HG02981 (cell line): ENCODE measurements at regions not wholly inside any gene's neighbourhood (a gene's known extent, or its start where the extent isn't known, plus 50 kb on each side); places are given as distances from the start of the nearest gene placed in this dataset.

ENCODE experiments used
- ATAC-seq: cut with Tn5 transposase; IDR thresholded peaks from one replicate; pipeline ENCODE4 v1.9.1; 2021; ENCODE audit warnings: mild to moderate bottlenecking, moderate library complexity; ENCODE audit not compliant: unreplicated experiment

- ATAC-seq, result no peak
Observed at GRCh38 chr11:127066401-127067090, 66.0 kb upstream of the KIRREL3 start.

GRCh38 chr11:127063241-127063640, 62.7 kb upstream of the KIRREL3 start:
- no peak for ATAC-seq

DNA sequence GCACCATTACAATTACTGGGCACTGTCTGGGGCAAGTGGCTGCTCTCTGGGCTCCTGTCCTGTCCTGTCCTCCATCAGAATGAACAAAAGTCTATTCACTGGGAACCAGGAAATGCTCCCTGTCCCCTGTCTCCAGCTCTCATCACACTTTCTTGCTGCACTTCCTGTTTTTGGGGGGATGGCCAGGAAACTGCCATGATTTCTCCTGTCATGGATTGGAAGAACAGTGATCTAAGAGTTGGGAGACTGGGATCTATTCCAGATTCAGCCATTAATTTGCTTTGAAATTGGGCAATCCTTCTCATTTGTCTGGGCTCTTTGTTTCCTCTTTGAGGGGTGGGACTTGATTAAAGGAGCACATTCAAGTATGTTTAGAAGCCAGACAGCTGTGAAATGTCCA, 61.4 kb upstream of the KIRREL3 start:
- ATAC-seq, result no peak

GRCh38 chr11:127059750-127060149, 59.2 kb upstream of the KIRREL3 start:
- ATAC-seq, result no peak

DNA sequence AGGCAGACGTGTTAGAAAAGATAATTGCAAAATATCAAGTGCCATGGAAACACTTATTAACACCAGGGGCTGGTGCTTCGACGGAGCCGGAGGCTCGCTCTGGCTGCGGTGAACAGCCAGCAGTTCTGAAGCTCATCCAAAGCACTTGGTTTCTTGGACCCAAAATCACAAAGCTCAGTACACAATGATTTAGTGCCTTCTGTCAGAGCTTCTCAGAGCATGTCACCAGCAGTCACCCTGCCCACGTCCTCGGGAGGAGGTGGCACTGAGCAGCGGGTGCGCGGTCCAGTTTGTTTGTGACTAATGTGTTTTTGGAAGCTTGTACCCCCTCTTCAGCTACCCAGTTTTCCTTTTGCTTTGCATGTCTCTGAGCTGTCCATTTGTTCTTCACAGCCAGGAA, 58.7 kb upstream of the KIRREL3 start:
- no peak for ATAC-seq

DNA sequence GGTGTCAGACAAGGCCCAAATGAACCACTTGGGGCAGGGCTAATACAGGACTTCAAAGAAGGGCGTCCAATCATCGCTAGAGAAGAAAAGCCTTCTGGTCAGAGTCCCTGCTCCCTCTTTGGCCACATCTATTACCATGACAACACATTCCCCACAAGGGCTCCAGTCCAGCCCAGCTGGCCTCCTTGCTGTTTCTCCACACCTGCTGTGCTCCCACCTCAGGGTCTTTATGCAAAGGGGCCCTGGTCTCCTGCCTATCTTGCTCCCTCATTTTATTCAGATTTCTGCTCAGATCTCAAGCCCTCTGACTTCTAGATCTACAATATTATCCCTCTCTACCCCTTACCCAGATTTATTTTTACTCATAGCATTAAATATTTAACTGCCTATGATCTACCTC, 58.0 kb upstream of the KIRREL3 start:
- ATAC-seq, result no peak

DNA sequence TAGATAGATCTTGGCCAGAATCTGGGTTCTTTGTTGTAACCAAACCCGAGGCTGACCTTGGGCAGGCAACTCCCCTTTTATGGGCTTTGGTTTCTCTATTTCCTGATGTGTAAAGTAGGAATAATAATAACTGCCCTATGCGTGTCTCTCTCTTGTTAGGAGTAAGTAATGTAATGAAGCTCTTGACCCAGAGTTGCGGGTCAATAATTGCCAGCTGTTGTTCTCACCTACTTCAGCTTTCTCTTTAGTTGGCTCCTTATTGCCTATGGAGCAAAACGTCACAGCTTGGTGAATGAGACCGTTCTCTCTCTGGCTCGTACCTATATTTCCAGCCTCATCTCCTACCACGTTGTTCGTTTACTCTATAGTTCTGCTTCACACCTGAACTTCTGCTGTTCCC, 56.6 kb upstream of the KIRREL3 start:
- no peak for ATAC-seq

GRCh38 chr11:127056338-127056971, 55.9 kb upstream of the KIRREL3 start:
- ATAC-seq, result no peak

GRCh38 chr11:127055236-127055635, 54.7 kb upstream of the KIRREL3 start:
- ATAC-seq, result no peak

DNA sequence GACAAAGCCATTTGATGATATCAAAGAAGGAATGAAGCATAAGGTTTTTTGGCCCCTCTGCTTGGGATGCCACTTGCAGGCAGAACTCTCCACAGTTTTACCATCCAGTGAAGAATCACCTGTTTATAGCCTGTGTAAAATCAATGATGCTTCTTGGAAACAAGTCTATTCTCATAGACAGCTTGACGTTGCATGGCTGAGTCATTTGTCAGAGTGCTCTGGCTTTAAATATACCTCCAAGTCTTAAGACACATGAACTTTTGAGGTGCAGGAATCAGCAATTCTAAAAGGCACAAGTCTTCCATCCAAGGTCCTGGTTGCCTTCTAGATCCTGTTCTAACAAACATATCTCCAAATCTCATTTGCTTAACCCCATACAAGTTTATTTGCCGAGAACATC, 53.6 kb upstream of the KIRREL3 start:
- ATAC-seq, result no peak

DNA sequence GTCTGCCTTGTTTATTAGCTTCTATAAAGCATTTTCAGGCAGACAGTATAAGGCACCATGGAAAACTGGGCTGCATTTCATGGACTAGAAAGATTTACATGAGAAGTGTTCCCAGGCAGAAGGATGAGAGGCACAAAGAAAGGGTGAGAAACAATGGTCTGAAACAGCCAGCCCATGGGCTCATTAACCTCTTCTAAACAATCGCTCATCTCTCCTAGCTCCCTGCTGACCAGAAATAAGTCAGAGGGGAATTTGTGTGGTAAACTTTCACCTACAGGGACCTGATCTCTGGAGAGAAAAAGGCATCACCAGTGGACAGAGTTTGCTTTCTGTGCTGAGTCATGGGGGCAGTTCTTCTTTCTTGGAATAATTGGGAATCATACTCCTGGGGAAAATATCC, 51.8 kb upstream of the KIRREL3 start:
- no peak for ATAC-seq
